Smooth muscle cell (in vitro differentiated cells): ENCODE measurements at regions not wholly inside any gene's neighbourhood (a gene's known extent, or its start where the extent isn't known, plus 50 kb on each side); places are given as distances from the start of the nearest gene placed in this dataset.

Source experiments
- DNase-seq: peaks from one replicate; lab custom pipeline; 2025; ENCODE audit not compliant: unreplicated experiment; lab: John Stamatoyannopoulos, UW
- H2AFZ ChIP-seq: fragments of 200-600 bp; sonication (generic); 2 replicates; pipeline ENCODE4 v1.6.0; 2016; ENCODE audit warnings: antibody characterized with exemption, low read depth, mild to moderate bottlenecking
- H3F3A ChIP-seq: fragments of 200-600 bp; sonication (generic); 2 replicates; pipeline ENCODE4 v1.6.0; 2017; ENCODE audit warnings: antibody characterized with exemption, low read depth
- H3K27ac ChIP-seq: fragments of 200-600 bp; sonication (generic); 2 replicates; pipeline ENCODE4 v1.5.1; 2016; ENCODE audit warnings: low read depth, mild to moderate bottlenecking
- H3K27me3 ChIP-seq: fragments of 200-600 bp; sonication (generic); 2 replicates; pipeline ENCODE4 v1.6.1; 2016; ENCODE audit warnings: low read depth, mild to moderate bottlenecking
- H3K36me3 ChIP-seq: fragments of 200-600 bp; sonication (generic); 2 replicates; pipeline ENCODE4 v1.5.1; 2016; ENCODE audit warnings: low read depth
- H3K4me1 ChIP-seq: fragments of 200-600 bp; sonication (generic); 2 replicates; pipeline ENCODE4 v1.5.1; 2016; ENCODE audit warnings: low read depth
- H3K4me2 ChIP-seq: fragments of 200-600 bp; sonication (generic); 2 replicates; pipeline ENCODE4 v1.6.0; 2016; ENCODE audit warnings: mild to moderate bottlenecking
- H3K4me3 ChIP-seq: fragments of 200-600 bp; sonication (generic); 2 replicates; pipeline ENCODE4 v1.5.1; 2016; ENCODE audit warnings: mild to moderate bottlenecking
- H3K79me2 ChIP-seq: fragments of 200-600 bp; sonication (generic); 2 replicates; pipeline ENCODE4 v1.6.0; 2016; ENCODE audit warnings: low read depth, mild to moderate bottlenecking
- H3K9ac ChIP-seq: fragments of 200-600 bp; sonication (generic); 2 replicates; pipeline ENCODE4 v1.6.0; 2016; ENCODE audit warnings: low read depth
- H3K9me3 ChIP-seq: fragments of 200-600 bp; sonication (generic); replicated peaks from 2 replicates; pipeline ENCODE4 v1.5.1; 2016; ENCODE audit warnings: low read depth
- H4K20me1 ChIP-seq: fragments of 200-600 bp; sonication (generic); 2 replicates; pipeline ENCODE4 v1.6.0; 2016; ENCODE audit warnings: low read depth
- WGBS: methylation state at CpG from one replicate; pipeline ENCODE4 v1.1.7; 2016; ENCODE audit warnings: low lambda C conversion rate; 5-methylcytosine and 5-hydroxymethylcytosine counted together
- TF ChIP-seq, protein P1 (sequence below): fragments of 200-600 bp; sonication (generic); IDR thresholded peaks from 2 replicates; pipeline ENCODE4 v1.5.1; 2017; ENCODE audit warnings: borderline replicate concordance, mild to moderate bottlenecking, antibody characterized with exemption; ENCODE audit not compliant: insufficient read depth, poor library complexity, severe bottlenecking

DNA sequence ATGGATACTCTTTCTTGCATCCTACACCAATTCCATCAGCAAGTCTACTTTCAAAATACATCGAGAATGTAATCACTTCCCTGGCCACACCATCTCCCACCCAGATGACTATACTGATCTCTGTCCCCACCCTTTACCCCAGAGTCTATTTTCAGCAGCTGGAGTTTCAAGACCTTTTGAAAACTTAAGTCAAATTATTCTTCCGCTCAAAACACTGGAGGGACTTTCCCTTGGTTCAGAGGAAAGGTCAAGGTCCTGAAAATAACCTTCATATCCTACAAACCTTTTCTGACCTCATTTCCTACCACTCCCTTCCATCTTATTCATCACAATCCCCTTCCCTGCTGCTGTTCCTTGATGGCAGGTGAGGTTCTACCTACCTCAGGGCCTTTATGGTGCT, 58.8 kb upstream of the LYPD6 start:
- TF ChIP-seq, protein P1, sequence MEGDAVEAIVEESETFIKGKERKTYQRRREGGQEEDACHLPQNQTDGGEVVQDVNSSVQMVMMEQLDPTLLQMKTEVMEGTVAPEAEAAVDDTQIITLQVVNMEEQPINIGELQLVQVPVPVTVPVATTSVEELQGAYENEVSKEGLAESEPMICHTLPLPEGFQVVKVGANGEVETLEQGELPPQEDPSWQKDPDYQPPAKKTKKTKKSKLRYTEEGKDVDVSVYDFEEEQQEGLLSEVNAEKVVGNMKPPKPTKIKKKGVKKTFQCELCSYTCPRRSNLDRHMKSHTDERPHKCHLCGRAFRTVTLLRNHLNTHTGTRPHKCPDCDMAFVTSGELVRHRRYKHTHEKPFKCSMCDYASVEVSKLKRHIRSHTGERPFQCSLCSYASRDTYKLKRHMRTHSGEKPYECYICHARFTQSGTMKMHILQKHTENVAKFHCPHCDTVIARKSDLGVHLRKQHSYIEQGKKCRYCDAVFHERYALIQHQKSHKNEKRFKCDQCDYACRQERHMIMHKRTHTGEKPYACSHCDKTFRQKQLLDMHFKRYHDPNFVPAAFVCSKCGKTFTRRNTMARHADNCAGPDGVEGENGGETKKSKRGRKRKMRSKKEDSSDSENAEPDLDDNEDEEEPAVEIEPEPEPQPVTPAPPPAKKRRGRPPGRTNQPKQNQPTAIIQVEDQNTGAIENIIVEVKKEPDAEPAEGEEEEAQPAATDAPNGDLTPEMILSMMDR, result no peak
- H3K9me3 ChIP-seq, result peaks cover 11% of the 10 kb centered on the region
- H3K4me1 ChIP-seq, result no peaks in the 10 kb centered on the region

DNA sequence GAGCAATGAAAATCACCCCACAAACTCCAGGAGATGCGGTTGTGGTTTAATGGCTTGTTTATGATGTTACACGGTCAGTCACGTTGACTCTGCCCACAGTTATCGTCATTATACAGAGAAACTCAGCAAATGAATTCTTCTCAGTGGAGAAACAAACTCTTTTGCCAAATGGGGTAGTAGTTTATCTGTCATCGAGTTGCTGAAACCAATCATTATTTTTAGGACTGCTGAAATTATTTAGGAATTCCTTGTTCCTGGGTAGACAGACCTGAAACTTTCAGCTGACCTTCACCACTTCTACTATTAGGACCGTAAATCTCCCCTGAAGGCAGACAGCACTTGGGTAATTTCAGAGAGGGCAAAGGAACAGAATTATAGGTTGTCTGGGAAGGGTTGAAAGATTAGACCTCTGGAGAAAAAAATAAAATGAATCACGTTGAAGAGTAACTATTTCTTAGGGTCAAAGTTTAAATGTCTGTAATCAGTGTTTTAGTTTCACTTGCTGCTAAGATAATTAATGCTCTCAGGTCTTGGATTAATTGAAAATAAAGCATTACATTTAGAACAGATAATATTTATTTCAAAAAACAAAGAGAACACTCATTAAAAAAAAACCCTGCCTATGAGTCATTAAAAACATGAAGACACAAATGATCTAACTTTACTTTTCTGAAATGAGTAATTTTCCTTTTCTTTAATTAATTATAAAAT, 52.1 kb upstream of the LYPD6 start:
- Histone ChIP-seq H4K20me1 (no peaks in the 10 kb centered on the region), H3K27me3 (no peaks in the 10 kb centered on the region), H2AFZ (no peak overlapping the region), H3K4me1 (no peaks in the 10 kb centered on the region), H3K36me3 (no peaks in the 10 kb centered on the region), H3K79me2 (no peaks in the 10 kb centered on the region), H3K4me3 (no peak overlapping the region), H3K9ac (no peak overlapping the region), H3F3A (no peaks in the 10 kb centered on the region), H3K4me2 (peak overlapping the region; percentile 38), H3K27ac (peak overlapping the region; percentile 66), H3K9me3 (no peaks in the 10 kb centered on the region)
- 72% methylated on average over 7 of the region's 7 CpGs for WGBS
- TF ChIP-seq, protein P1, result no peak
- no peak for DNase-seq

More for the DNA sequence above, 58.8 kb upstream of the LYPD6 start:
- DNase-seq, result no peak
- H3K4me2 ChIP-seq, result no peak overlapping the region
- WGBS, result 95% methylated on average over 2 of the region's 2 CpGs
- H3K4me3 ChIP-seq, result no peak overlapping the region
- H3K27ac ChIP-seq, result no peak overlapping the region
- no peak overlapping the region for H2AFZ ChIP-seq
- no peaks in the 10 kb centered on the region for H3K79me2 ChIP-seq
- no peaks in the 10 kb centered on the region for H3K36me3 ChIP-seq
- no peak overlapping the region for H3K9ac ChIP-seq
- H4K20me1 ChIP-seq, result no peaks in the 10 kb centered on the region
- H3K27me3 ChIP-seq, result no peaks in the 10 kb centered on the region
- no peaks in the 10 kb centered on the region for H3F3A ChIP-seq

DNA sequence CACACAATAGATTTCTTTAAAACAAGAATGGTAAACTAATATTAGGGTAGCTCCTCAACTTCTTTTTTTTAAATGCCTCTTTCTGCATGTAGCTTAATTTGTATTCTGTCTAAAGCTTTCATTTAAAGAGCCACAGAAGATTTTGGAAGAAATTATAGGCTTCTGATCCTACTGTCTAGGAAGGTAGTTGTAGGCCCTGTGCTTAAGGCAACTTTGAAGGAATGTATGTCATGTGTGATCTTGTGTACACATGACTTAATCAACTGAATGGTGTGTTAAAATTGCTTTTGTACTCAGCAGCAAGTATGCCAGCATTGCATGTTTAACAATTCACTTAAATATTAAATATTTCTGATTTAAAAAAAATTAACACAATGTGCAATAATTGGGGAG, 51.5 kb upstream of the LYPD6 start:
- H3K9ac ChIP-seq, result no peak overlapping the region
- no peak overlapping the region for H2AFZ ChIP-seq
- no peak overlapping the region for H3K4me3 ChIP-seq
- TF ChIP-seq, protein P1, result no peak
- no peak overlapping the region for H3K4me2 ChIP-seq
- peak overlapping the region; percentile 66 for H3K27ac ChIP-seq
- H3K27me3 ChIP-seq, result no peaks in the 10 kb centered on the region
- no peaks in the 10 kb centered on the region for H3K79me2 ChIP-seq
- H3K9me3 ChIP-seq, result no peaks in the 10 kb centered on the region
- no peaks in the 10 kb centered on the region for H3K4me1 ChIP-seq
- no peaks in the 10 kb centered on the region for H3F3A ChIP-seq
- no peak for DNase-seq
- H4K20me1 ChIP-seq, result no peaks in the 10 kb centered on the region
- no peaks in the 10 kb centered on the region for H3K36me3 ChIP-seq
